ENCODE measurements at regions not wholly inside any gene's neighbourhood (a gene's known extent, or its start where the extent isn't known, plus 50 kb on each side); places are given as distances from the start of the nearest gene placed in this dataset.

DNA sequence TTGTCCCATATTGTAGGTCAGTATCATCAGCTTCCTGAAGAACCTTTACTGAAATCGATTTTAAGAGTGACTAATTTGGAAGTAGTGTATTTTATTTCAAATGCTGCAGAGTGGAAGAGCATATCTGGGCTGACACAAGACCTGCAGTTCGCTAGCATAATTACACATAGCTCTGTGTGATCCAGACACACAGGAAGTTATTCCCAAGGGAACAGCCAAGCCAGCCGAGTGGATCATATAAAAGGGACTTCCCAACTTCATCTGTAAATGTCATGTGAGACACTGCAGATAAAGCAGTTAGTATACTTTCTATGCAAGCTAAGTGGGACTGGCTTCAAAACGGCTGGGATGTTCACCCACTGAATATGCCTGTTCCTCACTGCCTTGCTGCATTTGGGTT, 760.4 kb downstream of the SLITRK1 start:
- TF ChIP-seq POLR2AphosphoS5 (IDR thresholded peaks at IDR 0.05) (no peak), EZH2 (IDR thresholded peaks at IDR 0.05; ENCODE audit: borderline replicate concordance, insufficient read depth, low read length, poor library complexity, severe bottlenecking) (no peak)
- TF ChIP-seq, protein P1, sequence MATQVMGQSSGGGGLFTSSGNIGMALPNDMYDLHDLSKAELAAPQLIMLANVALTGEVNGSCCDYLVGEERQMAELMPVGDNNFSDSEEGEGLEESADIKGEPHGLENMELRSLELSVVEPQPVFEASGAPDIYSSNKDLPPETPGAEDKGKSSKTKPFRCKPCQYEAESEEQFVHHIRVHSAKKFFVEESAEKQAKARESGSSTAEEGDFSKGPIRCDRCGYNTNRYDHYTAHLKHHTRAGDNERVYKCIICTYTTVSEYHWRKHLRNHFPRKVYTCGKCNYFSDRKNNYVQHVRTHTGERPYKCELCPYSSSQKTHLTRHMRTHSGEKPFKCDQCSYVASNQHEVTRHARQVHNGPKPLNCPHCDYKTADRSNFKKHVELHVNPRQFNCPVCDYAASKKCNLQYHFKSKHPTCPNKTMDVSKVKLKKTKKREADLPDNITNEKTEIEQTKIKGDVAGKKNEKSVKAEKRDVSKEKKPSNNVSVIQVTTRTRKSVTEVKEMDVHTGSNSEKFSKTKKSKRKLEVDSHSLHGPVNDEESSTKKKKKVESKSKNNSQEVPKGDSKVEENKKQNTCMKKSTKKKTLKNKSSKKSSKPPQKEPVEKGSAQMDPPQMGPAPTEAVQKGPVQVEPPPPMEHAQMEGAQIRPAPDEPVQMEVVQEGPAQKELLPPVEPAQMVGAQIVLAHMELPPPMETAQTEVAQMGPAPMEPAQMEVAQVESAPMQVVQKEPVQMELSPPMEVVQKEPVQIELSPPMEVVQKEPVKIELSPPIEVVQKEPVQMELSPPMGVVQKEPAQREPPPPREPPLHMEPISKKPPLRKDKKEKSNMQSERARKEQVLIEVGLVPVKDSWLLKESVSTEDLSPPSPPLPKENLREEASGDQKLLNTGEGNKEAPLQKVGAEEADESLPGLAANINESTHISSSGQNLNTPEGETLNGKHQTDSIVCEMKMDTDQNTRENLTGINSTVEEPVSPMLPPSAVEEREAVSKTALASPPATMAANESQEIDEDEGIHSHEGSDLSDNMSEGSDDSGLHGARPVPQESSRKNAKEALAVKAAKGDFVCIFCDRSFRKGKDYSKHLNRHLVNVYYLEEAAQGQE (IDR thresholded peaks at IDR 0.05; ENCODE audit: borderline replicate concordance) = no peak
- TF ChIP-seq, protein P2, sequence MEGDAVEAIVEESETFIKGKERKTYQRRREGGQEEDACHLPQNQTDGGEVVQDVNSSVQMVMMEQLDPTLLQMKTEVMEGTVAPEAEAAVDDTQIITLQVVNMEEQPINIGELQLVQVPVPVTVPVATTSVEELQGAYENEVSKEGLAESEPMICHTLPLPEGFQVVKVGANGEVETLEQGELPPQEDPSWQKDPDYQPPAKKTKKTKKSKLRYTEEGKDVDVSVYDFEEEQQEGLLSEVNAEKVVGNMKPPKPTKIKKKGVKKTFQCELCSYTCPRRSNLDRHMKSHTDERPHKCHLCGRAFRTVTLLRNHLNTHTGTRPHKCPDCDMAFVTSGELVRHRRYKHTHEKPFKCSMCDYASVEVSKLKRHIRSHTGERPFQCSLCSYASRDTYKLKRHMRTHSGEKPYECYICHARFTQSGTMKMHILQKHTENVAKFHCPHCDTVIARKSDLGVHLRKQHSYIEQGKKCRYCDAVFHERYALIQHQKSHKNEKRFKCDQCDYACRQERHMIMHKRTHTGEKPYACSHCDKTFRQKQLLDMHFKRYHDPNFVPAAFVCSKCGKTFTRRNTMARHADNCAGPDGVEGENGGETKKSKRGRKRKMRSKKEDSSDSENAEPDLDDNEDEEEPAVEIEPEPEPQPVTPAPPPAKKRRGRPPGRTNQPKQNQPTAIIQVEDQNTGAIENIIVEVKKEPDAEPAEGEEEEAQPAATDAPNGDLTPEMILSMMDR (IDR thresholded peaks at IDR 0.05; ENCODE audit: poor library complexity, severe bottlenecking) = no peak
